H9 (cell line): ENCODE measurements at regions not wholly inside any gene's neighbourhood (a gene's known extent, or its start where the extent isn't known, plus 50 kb on each side); places are given as distances from the start of the nearest gene placed in this dataset.
A peak's percentile ranks its signal among the peaks of the same experiment; 100 is the strongest.

ENCODE experiments used
- DNase-seq: peaks from one replicate; pipeline ENCODE4 v3.0.0-alpha.2; 2017
- H2AFZ ChIP-seq: one replicate; pipeline ENCODE4 v1.6.1; 2013; ENCODE audit warnings: mild to moderate bottlenecking, low read length, control low read depth, moderate library complexity
- H2AK5ac ChIP-seq: 2 replicates; pipeline ENCODE4 v1.6.1; 2013; ENCODE audit warnings: low read length, control low read depth, mixed read lengths; ENCODE audit not compliant: insufficient read length
- H2BK120ac ChIP-seq: one replicate; pipeline ENCODE4 v1.6.1; 2013; ENCODE audit warnings: low read depth, mild to moderate bottlenecking, low read length, control low read depth, inconsistent platforms; ENCODE audit not compliant: poor library complexity, severe bottlenecking
- H2BK12ac ChIP-seq: 2 replicates; pipeline ENCODE4 v1.6.1; 2013; ENCODE audit warnings: low read length, control low read depth, mixed read lengths, low read depth; ENCODE audit not compliant: insufficient read length
- H2BK15ac ChIP-seq: 2 replicates; pipeline ENCODE4 v1.6.1; 2013; ENCODE audit warnings: low read depth, low read length, control low read depth
- H2BK20ac ChIP-seq: one replicate; pipeline ENCODE4 v1.6.1; 2013; ENCODE audit warnings: low read depth, mild to moderate bottlenecking, low read length, control low read depth, inconsistent platforms; ENCODE audit not compliant: poor library complexity, severe bottlenecking
- H2BK5ac ChIP-seq: 2 replicates; pipeline ENCODE4 v1.6.1; 2013; ENCODE audit warnings: low read length, control low read depth, mixed read lengths; ENCODE audit not compliant: insufficient read length
- H3K14ac ChIP-seq: 2 replicates; pipeline ENCODE4 v1.6.1; 2013; ENCODE audit warnings: low read length, control low read depth; ENCODE audit not compliant: insufficient read depth
- H3K18ac ChIP-seq: 2 replicates; pipeline ENCODE4 v1.6.1; 2013; ENCODE audit warnings: low read depth, mild to moderate bottlenecking, mixed read lengths, low read length, control low read depth; ENCODE audit not compliant: insufficient read length
- H3K23ac ChIP-seq: 2 replicates; pipeline ENCODE4 v1.6.1; 2013; ENCODE audit warnings: low read length, control low read depth, mixed read lengths, low read depth; ENCODE audit not compliant: insufficient read length
- H3K23me2 ChIP-seq: 2 replicates; pipeline ENCODE4 v1.6.1; 2013; ENCODE audit warnings: low read depth, mild to moderate bottlenecking, mixed read lengths, low read length, control low read depth; ENCODE audit not compliant: insufficient read length, poor library complexity, severe bottlenecking
- H3K27ac ChIP-seq: 2 replicates; pipeline ENCODE4 v1.5.1; 2013; ENCODE audit warnings: low read length, control low read depth, mixed read lengths, low read depth; ENCODE audit not compliant: insufficient read length
- H3K27me3 ChIP-seq: 2 replicates; pipeline ENCODE4 v1.6.1; 2013; ENCODE audit warnings: low read length, control low read depth, inconsistent platforms; ENCODE audit not compliant: insufficient read depth
- H3K4ac ChIP-seq: 2 replicates; pipeline ENCODE4 v1.6.1; 2013; ENCODE audit warnings: low read depth, mild to moderate bottlenecking, control low read depth, inconsistent platforms, low read length, moderate library complexity
- H3K4me1 ChIP-seq: 2 replicates; pipeline ENCODE4 v1.6.1; 2013; ENCODE audit warnings: low read length, control low read depth, inconsistent platforms; ENCODE audit not compliant: insufficient read depth
- H3K4me2 ChIP-seq: 2 replicates; pipeline ENCODE4 v1.6.1; 2013; ENCODE audit warnings: low read length, control low read depth, mixed read lengths; ENCODE audit not compliant: insufficient read length, insufficient read depth
- H3K56ac ChIP-seq: 2 replicates; pipeline ENCODE4 v1.6.1; 2013; ENCODE audit warnings: low read depth, mild to moderate bottlenecking, mixed read lengths, low read length, control low read depth; ENCODE audit not compliant: insufficient read length
- H3K79me1 ChIP-seq: 2 replicates; pipeline ENCODE4 v1.6.1; 2013; ENCODE audit warnings: low read depth, mild to moderate bottlenecking, moderate library complexity, low read length, control low read depth, inconsistent platforms; ENCODE audit not compliant: insufficient read depth, poor library complexity, severe bottlenecking
- H3K79me2 ChIP-seq: 2 replicates; pipeline ENCODE4 v1.6.1; 2013; ENCODE audit warnings: low read length, control low read depth, inconsistent platforms; ENCODE audit not compliant: insufficient read depth
- H3K9ac ChIP-seq: 2 replicates; pipeline ENCODE4 v1.6.1; 2013; ENCODE audit warnings: low read length, control low read depth, mixed read lengths; ENCODE audit not compliant: insufficient read length; ENCODE audit errors: extremely low read depth
- H3K9me3 ChIP-seq: one replicate; pipeline ENCODE4 v1.6.1; 2013; ENCODE audit warnings: low read depth, low read length, inconsistent platforms; ENCODE audit not compliant: control insufficient read depth
- H3T11ph ChIP-seq: one replicate; pipeline ENCODE4 v1.6.1; 2013; ENCODE audit warnings: mild to moderate bottlenecking, low read length, control low read depth, inconsistent platforms
- H4K20me1 ChIP-seq: one replicate; pipeline ENCODE4 v1.6.1; 2013; ENCODE audit not compliant: control insufficient read depth, insufficient read length, insufficient read depth
- H4K5ac ChIP-seq: 2 replicates; pipeline ENCODE4 v1.6.1; 2013; ENCODE audit warnings: low read depth, mild to moderate bottlenecking, mixed read lengths, low read length, control low read depth; ENCODE audit not compliant: insufficient read length
- H4K8ac ChIP-seq: replicated peaks from 2 replicates; pipeline ENCODE4 v1.6.1; 2013; ENCODE audit warnings: low read length, control low read depth, mixed read lengths, low read depth; ENCODE audit not compliant: insufficient read length
- H4K91ac ChIP-seq: 2 replicates; pipeline ENCODE4 v1.6.1; 2013; ENCODE audit warnings: low read depth, mild to moderate bottlenecking, moderate library complexity, mixed read lengths, low read length, control low read depth; ENCODE audit not compliant: insufficient read length
- H3K27ac Mint-ChIP-seq, 3 experiments: 2 replicates in 2 of 3; 3 replicates in 1 of 3; pipeline ENCODE4 v1.8.0; 2020 to 2021; ENCODE audit warnings: mixed read lengths in 3 of 3, mild to moderate bottlenecking in 1 of 3, moderate library complexity in 1 of 3
- H3K27me3 Mint-ChIP-seq: 2 replicates; pipeline ENCODE4 v1.8.0; 2021; ENCODE audit warnings: low read depth, mild to moderate bottlenecking, moderate library complexity, mixed read lengths
- H3K36me3 Mint-ChIP-seq, 3 experiments: 2 replicates in 2 of 3; 3 replicates in 1 of 3; pipeline ENCODE4 v1.8.0; 2020 to 2021; ENCODE audit warnings: low read depth in 3 of 3, mixed read lengths in 3 of 3; ENCODE audit not compliant: insufficient read depth in 1 of 3
- H3K4me1 Mint-ChIP-seq, 2 experiments: 2 replicates each; pipeline ENCODE4 v1.8.0; 2020; ENCODE audit warnings: mixed read lengths in 2 of 2
- H3K4me3 Mint-ChIP-seq, 2 experiments: 2 replicates in 1 of 2; 3 replicates in 1 of 2; pipeline ENCODE4 v1.8.0; 2020 to 2021; ENCODE audit warnings: mild to moderate bottlenecking in 2 of 2, mixed read lengths in 2 of 2, moderate library complexity in 1 of 2
- H3K9me3 Mint-ChIP-seq, 2 experiments: 2 replicates in 1 of 2; 3 replicates in 1 of 2; pipeline ENCODE4 v1.8.0; 2020; ENCODE audit warnings: mild to moderate bottlenecking in 2 of 2, mixed read lengths in 2 of 2, moderate library complexity in 1 of 2
- CTCF ChIP-seq: fragments of 200-600 bp; sonication (generic); conservative IDR thresholded peaks from 3 replicates; pipeline ENCODE4 v1.8.0; 2021; ENCODE audit warnings: antibody characterized with exemption, mild to moderate bottlenecking
- WGBS: extraction: QIAGEN DNeasy Blood & Tissue Kit; methylation state at CpG from one replicate; pipeline ENCODE4 v1.1.7; 2013; ENCODE audit warnings: missing lambda C conversion rate, low lambda C conversion rate, mixed read lengths; ENCODE audit not compliant: insufficient read length; ENCODE audit errors: extremely low coverage; 5-methylcytosine and 5-hydroxymethylcytosine counted together

DNA sequence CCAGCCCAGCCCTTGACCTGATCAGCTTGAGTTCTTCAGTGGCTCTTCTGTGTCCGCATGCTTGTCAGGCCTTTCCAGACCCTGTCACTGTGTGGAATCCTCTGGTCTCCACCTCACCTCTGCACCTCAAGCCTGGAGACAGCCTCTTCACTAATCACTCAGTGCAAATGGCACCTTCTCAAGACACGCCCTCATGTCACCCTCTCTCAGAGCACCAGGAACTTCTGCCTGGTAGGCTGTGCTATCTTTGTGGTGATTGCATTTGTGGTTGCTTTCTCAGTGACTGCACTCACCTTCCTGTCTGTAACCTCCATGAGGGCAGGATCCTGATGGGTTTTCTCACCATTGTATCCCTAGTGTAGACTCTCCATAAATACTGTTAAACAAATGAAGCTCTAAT, 435.2 kb upstream of the CDH4 start:
- 0 out of 4 replicates have a peak, but pooled peaks cover 0 to 3% of the 10 kb centered on the region in 2 experiments for H3K4me1 Mint-ChIP-seq
- no CpG with 5 or more reads among the region's 2 CpGs for WGBS
- H2BK5ac ChIP-seq, result no peak overlapping the region

More for the DNA sequence above, 435.2 kb upstream of the CDH4 start:
- no peaks in the 10 kb centered on the region for H3K4me1 ChIP-seq
- no peak overlapping the region for H3T11ph ChIP-seq
- H3K23ac ChIP-seq, result no peak overlapping the region
- H4K20me1 ChIP-seq, result no peaks in the 10 kb centered on the region
- H3K79me1 ChIP-seq, result no peaks in the 10 kb centered on the region
- H3K27ac Mint-ChIP-seq, result 0 out of 7 replicates have a peak overlapping the region, but pooled peaks of 1 of the 3 experiments have one; percentile 45
- H3K9me3 Mint-ChIP-seq, result peaks cover 3 to 10% of the 10 kb centered on the region in 2 experiments; a peak in 4 of 5 replicates
- no peak overlapping the region for H2AFZ ChIP-seq
- no peak overlapping the region for H4K91ac ChIP-seq
- H4K5ac ChIP-seq, result no peak overlapping the region
- no peak overlapping the region for H2BK12ac ChIP-seq
- no peak overlapping the region for H4K8ac ChIP-seq
- no peak overlapping the region for H2BK15ac ChIP-seq
- no peaks in the 10 kb centered on the region for H3K9me3 ChIP-seq
- H3K79me2 ChIP-seq, result no peaks in the 10 kb centered on the region
- H3K27ac ChIP-seq, result no peak overlapping the region
- H3K23me2 ChIP-seq, result no peaks in the 10 kb centered on the region
- H3K4me3 Mint-ChIP-seq, result no peak overlapping the region
- H3K4me2 ChIP-seq, result no peak overlapping the region
- no peak overlapping the region for H2AK5ac ChIP-seq
- H2BK120ac ChIP-seq, result no peak overlapping the region
- no peak overlapping the region for H3K14ac ChIP-seq
- no peaks in the 10 kb centered on the region; the same call in 1 of the 2 replicates for H3K27me3 ChIP-seq
- no peak overlapping the region for H3K9ac ChIP-seq
- H2BK20ac ChIP-seq, result no peak overlapping the region
- no peak overlapping the region for H3K18ac ChIP-seq
- H3K4ac ChIP-seq, result no peak overlapping the region
- DNase-seq, result no peak
- no peak overlapping the region for H3K56ac ChIP-seq
- H3K27me3 Mint-ChIP-seq, result peaks cover 17% of the 10 kb centered on the region
- TF ChIP-seq CTCF, result no peak
- H3K36me3 Mint-ChIP-seq, result peaks cover 0 to 4% (median 4%) of the 10 kb centered on the region in 3 experiments; a peak in 2 of 7 replicates
